Left lobe of liver (tissue), 2 donors: ENCODE measurements at regions not wholly inside any gene's neighbourhood (a gene's known extent, or its start where the extent isn't known, plus 50 kb on each side); places are given as distances from the start of the nearest gene placed in this dataset.
"Not testable (repeated sequence)": the region's sequence is repeated elsewhere in the genome, so short reads cannot be mapped to it uniquely, and the experiment has no call there.

Source experiments
- ATAC-seq: fragments of 200-7000 bp; cut with Tn5 transposase; one replicate; pipeline ENCODE4 v1.9.1; 2020; ENCODE audit warnings: mild to moderate bottlenecking, moderate library complexity
- DNase-seq: peaks from one replicate; pipeline ENCODE4 v3.0.0-alpha.2; 2020; ENCODE audit warnings: low spot score
- donor health status: DM: no; HTN: no; CAD: no; lungs with moderate emphysema.
- donor health status: DM: no; HTN: yes; CAD: no.

DNA sequence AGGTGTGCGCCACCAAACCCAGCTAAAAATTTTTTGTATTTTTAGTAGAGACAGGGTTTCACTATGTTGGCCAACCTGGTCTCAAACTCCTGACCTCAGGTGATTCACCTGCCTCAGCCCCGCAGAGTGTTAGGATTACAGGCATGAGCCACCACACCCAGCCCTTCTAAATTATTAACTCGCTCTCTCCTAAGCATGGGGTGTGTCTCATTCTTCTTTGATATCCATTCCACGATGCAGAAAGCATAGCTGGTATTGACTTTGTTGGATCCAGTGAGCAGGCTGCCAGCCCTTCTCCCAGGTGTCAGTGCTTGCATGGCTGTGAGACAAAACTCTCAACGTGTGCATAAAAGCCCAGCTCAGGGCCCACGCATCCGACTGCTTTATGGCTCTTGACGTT, 254.1 kb upstream of the PFKP start:
- DNase-seq (no peak), ATAC-seq (no peak)

DNA sequence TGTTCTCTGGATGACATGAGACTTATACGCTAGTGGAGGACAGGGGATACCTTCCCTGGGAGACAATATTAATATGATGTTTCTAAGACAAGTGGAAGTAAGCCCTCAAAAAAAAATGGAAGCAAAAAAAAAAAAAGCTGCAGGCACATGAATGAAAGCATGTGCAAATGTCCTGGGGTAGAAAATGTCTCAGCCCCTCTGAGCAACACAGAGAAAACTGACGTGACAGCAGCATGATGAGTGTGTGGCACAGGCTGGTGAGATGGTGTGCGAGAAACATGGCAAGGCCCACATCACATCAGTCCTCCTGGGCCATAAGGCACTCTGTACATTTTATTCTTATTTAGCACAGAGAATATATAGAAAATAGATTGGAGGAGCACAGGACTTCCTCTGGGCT, 254.7 kb upstream of the PFKP start:
- no peak for DNase-seq

DNA sequence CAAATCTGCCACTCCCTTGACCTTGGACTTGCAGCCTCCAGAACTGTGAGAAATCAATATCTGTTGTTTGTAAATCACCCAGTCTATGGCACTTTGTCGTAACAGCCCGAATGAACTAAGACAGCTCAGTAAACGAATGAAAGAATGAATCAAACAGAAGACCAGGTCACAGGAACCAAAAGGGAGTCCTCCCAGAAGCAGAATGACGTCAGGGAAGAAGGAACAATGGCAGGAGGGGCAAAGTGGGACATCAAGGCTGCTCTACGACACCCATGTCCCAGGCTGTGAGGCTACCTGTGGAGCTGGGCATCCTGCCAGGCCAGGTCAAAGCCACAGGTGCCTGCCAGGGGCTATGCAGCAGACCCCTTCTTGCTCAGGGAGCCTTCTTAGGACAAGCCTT, 267.2 kb upstream of the PFKP start:
- DNase-seq (no peak), ATAC-seq (no peak)

More for the DNA sequence above, 254.7 kb upstream of the PFKP start:
- ATAC-seq, result no peak

GRCh38 chr10:2798336-2799022, 268.9 kb upstream of the PFKP start:
- DNase-seq (no peak), ATAC-seq (no peak)

DNA sequence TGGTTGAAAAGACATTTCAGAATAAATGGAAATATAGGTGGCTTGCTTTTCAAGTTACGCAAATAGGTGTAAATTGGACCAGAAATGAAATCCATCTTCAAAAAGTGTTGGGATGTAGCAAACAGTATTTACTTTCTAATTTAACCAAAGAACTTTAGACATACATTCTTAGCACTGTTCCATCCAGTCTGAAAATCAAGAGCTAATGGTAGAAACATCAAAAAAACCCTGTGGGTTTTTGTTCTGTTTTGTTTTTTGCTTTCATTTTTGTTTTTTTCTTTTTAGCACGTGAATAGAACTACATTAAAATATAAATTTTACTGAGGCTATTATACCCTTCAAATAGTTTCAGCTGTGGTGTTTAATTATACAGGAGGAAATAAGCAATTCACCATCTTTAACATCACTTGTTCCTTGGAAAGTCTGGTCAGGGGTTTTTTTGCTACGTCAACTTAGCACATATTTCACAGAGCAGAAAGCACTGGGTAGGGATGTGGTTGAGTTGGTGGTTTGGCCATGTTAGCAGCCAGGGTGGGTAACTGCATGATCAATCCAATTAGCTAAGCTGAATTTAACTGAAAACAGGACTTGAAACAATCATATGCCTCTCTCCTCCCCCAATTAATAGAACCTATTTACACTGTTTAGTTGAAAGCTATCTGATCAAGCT, 275.4 kb upstream of the PFKP start:
- DNase-seq (no peak), ATAC-seq (no peak)

DNA sequence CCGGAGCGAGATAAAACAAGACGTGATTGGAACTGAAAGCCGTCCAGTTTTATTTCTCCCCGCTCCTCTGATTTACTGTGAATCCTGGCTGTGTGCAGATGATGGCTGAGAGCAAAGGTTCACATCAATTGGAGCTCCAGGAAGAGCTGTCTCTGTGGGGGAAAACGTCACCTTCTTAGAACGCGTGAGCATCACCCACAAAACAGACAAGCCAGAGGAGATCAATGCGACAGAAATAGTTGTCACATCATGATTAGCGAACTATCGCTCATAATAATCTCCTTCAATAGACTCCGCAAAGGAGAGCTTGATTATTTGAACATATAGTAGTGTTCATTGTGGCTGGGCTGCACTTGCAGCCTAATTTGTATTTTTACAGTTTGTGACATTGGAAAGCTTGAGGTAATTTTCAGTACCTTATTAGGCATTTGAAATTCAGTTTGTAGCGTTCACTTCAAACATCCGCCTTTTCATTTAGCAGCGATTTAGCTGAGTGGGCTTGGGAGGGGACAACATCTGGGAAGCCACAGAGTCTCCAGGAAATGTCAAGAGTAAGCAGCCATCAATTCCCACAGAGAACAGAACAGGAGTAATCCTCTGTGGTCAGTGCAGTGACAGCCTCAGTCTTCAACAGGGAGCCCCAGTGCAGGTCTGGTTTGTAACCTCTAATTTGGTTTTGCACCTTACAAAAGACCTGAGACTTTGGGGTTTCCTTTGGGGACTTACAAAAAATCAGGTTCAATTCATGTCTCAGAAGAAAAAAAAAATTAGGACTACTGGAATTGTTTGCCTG, 276.8 kb upstream of the PFKP start:
- DNase-seq (no peak), ATAC-seq (no peak)

- no peak for ATAC-seq
- DNase-seq, result no peak
These were observed 281.1 kb upstream of the PFKP start for GRCh38 chr10:2786251-2786650.

DNA sequence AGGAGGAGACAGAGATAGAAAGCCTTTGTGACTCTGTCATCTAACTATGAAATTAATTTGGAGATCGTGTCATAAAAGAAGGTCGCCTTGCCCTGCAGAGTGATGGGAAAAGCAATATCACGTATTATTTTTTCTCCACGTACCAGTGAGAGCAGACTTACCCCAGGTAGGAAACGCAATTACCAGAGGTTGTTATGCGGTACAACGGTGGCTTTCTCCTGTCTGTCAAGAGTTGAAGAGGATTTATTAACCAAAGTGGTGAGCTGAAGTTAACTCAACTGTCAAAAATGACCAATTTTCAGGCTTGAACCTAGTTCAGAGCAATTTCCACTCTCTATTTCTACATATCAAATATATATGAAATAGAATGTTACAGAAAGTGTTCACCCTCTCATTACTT, 282.6 kb upstream of the PFKP start:
- no peak for DNase-seq

GRCh38 chr10:2782950-2783349, 284.4 kb upstream of the PFKP start:
- DNase-seq, result no peak
- no peak for ATAC-seq

More for the DNA sequence above, 282.6 kb upstream of the PFKP start:
- ATAC-seq, result no peak

DNA sequence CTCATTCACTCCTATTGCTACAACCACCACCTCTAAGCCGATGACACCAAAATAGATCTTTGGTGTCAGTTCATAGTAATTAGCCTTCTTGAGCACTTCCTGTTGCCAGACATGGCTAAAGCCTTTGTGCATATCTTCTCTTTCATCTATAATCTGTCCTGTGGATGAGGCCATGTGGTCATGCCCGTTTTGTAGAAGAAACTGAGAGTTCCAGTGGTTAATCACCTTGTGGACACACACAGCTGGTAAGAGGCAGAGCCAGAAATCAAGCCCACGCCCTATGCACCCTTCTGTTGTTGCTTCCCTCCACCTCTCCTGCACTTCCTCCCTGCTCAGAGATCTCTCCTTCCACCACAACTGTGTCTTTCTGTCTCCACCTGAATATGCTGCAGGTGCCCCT, 285.1 kb upstream of the PFKP start:
- DNase-seq, result no peak
- no peak for ATAC-seq

DNA sequence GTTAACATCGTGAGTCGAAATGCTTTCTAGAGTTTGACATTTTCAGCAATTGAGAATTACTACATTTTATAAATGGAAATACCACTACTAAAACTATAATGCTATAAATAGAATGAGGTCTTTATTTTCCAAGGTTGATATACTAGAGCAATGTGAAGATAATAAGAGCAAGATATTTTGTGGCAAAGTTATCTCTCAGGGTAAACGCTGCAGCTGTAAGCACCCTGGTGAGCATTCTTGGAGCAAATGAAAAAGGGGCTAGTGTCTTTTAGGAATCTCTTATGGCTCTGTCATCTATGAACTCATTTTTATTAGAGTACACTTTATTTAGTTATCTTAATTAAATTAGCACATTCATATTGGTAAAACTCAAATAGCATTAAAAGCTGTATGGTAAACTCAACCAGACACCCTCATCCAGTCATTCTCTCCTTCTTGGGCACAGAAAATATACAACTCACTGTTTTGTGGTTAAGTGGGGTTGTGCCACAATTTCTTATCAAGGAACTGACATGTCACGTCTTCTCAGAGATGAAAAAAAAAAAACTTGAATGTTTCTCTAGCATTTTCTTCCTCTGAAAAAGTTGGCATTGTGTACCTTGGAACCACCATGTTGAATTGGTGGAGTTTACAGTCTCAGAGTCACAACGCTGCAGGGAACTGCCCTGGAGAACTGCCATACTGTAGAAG, 289.5 kb upstream of the PFKP start:
- no peak for ATAC-seq
- DNase-seq, result no peak

DNA sequence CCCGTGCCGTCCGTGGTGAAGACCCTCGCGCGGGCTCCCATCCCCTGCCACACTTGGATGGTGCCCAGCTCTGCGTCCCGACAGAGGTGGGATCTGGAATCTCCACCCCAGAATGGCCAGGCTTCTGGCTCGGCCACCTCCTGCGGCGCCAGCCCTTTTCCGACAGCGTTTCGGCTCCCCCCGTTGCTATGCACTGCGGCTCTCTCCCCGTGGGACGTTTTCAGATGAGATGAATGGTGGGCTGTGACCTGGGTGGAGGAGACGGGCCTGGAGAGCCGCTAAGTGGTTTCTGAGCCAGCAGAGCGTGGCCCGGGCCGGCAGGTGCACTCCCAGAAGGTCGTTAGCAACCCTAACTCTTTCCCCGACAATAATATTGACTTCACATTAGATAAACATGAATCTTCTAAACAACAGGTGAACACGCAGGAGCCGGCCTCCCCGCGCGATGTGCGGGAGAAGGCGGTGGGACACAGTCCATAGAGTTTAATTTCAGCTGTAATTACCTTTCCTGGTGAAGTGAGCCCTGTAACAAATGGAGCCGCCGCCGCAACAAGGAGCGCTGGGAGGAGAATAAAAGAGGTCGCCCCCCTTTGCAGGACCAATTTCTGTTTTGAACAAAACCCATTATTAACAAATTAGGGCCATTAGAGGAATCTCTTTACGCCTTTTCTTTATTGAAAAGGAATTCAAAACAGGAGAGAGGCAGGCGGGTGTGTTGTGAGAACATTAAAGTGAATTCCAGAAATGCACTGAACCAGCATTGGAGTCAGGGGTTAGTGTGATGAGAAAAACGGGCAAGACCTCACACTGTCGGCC, 294.3 kb upstream of the PFKP start:
- DNase-seq (no peak), ATAC-seq (no peak)

DNA sequence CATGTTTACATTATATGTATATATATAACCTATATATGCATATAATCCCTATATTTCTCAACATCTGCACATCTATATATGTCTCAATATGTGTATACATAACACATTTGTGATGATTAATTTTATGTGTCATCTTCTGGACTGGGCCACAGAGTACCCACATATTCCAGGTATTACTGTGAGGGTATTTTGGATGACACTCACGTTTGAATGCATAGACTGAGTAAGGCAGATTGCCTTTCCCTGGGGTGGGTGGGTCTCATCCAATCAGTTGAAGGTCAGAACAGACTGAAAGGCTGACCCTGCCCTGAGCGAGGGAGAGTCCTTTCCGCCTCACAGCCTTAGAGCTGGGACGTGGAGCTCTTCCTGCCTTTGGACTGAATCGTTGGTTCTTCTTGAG, 295.2 kb upstream of the PFKP start:
- ATAC-seq (no peak), DNase-seq (no peak)

GRCh38 chr10:2767293-2767692, 300.1 kb upstream of the PFKP start:
- not testable (repeated sequence) for ATAC-seq

GRCh38 chr10:2761971-2762370, 305.4 kb upstream of the PFKP start:
- DNase-seq, result no peak
- ATAC-seq, result no peak

More at GRCh38 chr10:2767293-2767692, 300.1 kb upstream of the PFKP start:
- not testable (repeated sequence) for DNase-seq

DNA sequence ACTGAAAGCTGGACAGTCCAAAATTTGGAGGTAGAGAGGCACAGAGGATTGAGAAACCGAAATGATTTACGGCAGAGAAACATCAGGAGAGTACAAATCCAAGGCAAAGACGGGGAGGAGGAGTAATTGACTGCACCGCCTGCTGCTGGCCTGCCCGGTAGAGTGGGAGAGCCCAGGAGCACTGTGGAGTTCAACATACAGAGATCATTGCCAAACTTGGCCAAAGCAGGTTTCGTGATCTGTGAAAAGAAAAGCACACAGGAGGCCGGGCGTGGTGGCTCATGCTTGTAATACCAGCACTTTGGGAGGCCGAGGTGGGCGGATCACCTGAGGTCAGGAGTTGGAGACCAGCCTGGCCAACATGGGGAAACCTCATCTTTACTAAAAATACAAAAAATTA, 306.0 kb upstream of the PFKP start:
- no peak for DNase-seq
- ATAC-seq, result no peak

DNA sequence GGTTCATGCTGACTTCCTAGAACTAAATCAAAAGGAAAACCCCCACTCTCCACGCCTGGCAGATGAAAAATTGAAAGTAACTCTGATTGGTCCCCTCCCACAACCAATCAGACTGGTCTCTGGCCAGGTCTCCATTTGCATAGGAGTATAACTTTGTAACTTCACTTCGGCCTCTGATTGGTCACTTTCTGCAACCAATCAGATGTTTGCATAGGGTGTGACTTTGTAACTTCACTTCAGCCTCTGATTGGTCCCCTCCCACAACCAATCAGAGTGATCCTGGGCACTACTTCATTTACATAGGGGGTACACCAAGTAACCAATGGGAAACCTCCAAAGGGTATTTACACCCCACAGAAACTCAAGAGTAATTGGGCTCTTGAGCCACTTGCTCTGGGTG, 306.6 kb upstream of the PFKP start:
- DNase-seq (no peak), ATAC-seq (no peak)

DNA sequence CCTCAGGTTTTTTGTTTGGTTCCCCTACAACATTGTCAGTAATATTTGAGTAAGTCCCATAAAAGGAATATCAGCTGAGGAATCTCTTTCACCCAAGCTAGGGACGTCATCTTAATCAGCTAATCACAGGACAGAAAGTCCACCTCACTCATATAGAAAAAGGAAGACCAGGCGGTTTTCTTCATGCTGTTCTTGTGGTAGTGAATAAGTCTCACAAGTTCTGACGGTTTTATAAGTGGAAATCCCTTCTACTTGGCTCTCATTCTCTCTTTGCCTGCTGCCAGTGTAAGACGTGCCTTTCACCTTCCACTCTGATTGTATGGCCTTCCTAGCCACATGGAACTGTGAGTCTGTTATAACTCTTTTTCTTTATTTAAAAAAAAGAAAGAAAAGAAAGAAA, 308.1 kb upstream of the PFKP start:
- ATAC-seq (no peak), DNase-seq (no peak)

DNA sequence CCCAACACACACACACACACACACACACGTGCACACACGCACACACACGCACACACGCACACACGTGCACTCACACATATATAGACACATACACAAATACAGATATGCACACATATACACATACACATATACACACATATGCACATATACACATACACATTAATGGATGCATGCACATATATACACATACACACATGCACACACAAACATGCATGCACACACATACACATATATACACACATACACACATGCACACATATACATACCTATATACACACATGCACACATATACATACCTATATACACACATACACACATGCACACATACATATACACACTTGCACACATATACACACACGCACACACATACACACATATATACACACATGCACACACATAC, 312.4 kb upstream of the PFKP start:
- DNase-seq (no peak), ATAC-seq (no peak)

DNA sequence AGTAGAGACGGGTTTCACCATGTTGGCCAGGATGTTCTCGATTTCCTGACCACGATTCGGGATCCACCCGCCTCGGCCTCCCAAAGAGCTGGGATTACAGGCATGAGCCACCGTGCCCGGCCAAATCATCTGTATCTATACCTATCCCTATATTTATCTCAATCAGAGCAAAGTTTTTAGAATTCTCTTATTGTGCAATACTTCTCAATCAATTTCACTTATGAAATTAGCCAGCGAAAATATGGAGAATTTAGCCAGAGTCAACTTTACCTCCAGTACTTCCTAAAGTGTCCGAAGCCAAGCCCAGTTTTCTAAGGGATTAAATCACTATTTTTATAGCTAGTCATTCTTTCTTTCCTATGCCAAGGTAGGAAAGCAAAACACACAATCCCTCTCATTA, 319.1 kb upstream of the PFKP start:
- DNase-seq (no peak), ATAC-seq (no peak)

DNA sequence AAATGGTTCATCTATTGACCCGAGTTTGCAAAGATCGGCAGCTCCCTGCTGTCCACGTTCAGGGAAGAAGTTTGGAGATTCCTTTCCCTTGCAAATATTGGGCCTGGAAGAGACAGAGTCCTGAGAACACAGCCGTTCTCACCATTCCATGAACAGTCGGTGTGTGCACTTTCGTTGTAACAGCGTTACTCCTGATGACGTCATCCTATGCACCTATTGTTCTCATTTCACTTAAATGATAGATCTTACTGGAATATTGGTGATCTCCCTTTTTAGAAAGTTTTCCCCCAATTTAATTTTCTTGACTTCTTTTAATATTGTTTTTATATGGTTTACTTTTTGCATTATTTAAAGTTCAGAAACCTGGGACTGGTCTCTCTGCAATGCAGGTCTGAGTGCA, 320.7 kb upstream of the PFKP start:
- DNase-seq, result no peak

More for the DNA sequence above, 320.7 kb upstream of the PFKP start:
- no peak for ATAC-seq
